Suprapubic skin (tissue), 4 donors: ENCODE measurements at regions not wholly inside any gene's neighbourhood (a gene's known extent, or its start where the extent isn't known, plus 50 kb on each side); places are given as distances from the start of the nearest gene placed in this dataset.

ENCODE experiments used
- EP300 ChIP-seq: sonication (generic); formaldehyde crosslinking; IDR thresholded peaks from one replicate; pipeline ENCODE4 v1.6.1; 2017; ENCODE audit warnings: antibody characterized with exemption
- POLR2A ChIP-seq, 2 donors: fragments of 450-650 bp; IDR thresholded peaks; one replicate each; pipeline ENCODE4 v1.6.1; 2017; ENCODE audit warnings: antibody characterized with exemption in 2 of 2, mild to moderate bottlenecking in 2 of 2, moderate library complexity in 2 of 2
- POLR2AphosphoS5 ChIP-seq, 3 donors: sonication (generic); formaldehyde crosslinking; IDR thresholded peaks; one replicate each; pipeline ENCODE4 v1.6.1; 2017; ENCODE audit warnings: antibody characterized with exemption in 3 of 3
- TF ChIP-seq, protein P1 (sequence below), 2 donors: fragments of 200-600 bp in 1 of 2; fragments of 450-650 bp in 1 of 2; sonication (generic) in 1 of 2; IDR thresholded peaks; one replicate each; pipeline ENCODE4 v1.5.1; 2016 to 2019; ENCODE audit warnings: antibody characterized with exemption in 2 of 2, mild to moderate bottlenecking in 1 of 2, moderate library complexity in 1 of 2

GRCh38 chr7:10476642-10477041, 497.0 kb upstream of the PHF14 start:
- TF ChIP-seq, protein P1, sequence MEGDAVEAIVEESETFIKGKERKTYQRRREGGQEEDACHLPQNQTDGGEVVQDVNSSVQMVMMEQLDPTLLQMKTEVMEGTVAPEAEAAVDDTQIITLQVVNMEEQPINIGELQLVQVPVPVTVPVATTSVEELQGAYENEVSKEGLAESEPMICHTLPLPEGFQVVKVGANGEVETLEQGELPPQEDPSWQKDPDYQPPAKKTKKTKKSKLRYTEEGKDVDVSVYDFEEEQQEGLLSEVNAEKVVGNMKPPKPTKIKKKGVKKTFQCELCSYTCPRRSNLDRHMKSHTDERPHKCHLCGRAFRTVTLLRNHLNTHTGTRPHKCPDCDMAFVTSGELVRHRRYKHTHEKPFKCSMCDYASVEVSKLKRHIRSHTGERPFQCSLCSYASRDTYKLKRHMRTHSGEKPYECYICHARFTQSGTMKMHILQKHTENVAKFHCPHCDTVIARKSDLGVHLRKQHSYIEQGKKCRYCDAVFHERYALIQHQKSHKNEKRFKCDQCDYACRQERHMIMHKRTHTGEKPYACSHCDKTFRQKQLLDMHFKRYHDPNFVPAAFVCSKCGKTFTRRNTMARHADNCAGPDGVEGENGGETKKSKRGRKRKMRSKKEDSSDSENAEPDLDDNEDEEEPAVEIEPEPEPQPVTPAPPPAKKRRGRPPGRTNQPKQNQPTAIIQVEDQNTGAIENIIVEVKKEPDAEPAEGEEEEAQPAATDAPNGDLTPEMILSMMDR (IDR thresholded peaks at IDR 0.05) = no peak
- no peak for TF ChIP-seq POLR2AphosphoS5 (IDR thresholded peaks at IDR 0.05)
- TF ChIP-seq POLR2A (IDR thresholded peaks at IDR 0.05) = no peak
- TF ChIP-seq EP300 = no peak
